CD4-positive, alpha-beta T cell (primary cell): ENCODE measurements at regions not wholly inside any gene's neighbourhood (a gene's known extent, or its start where the extent isn't known, plus 50 kb on each side); places are given as distances from the start of the nearest gene placed in this dataset.

Experiments
- ATAC-seq: fragments of 200-7000 bp; cut with Tn5 transposase; one replicate; pipeline ENCODE4 v1.10.0; 2022; ENCODE audit warnings: mild to moderate bottlenecking; ENCODE audit not compliant: poor library complexity
- CTCF ChIA-PET: fragments of 350-600 bp; sonication (Branson Sonifier 250); formaldehyde crosslinking; loops from one replicate; lab custom pipeline; 2021; ENCODE audit warnings: antibody characterized with exemption, inconsistent platforms; lab: Charles Lee
- POLR2A ChIA-PET: fragments of 350-600 bp; sonication (Branson Sonifier 250); formaldehyde crosslinking; loops from one replicate; lab custom pipeline; 2021; ENCODE audit warnings: antibody characterized with exemption, inconsistent platforms; lab: Charles Lee
- DNase-seq, 14 experiments: peaks; one replicate each; pipeline ENCODE4 v3.0.0-alpha.2; 2013 to 2020; ENCODE audit warnings: mixed read lengths in 2 of 14
- H3K27ac ChIP-seq, 2 donors: one replicate each; pipeline versions ENCODE4 v1.5.1 to v1.7.0; 2013; ENCODE audit warnings: low read length in 2 of 2, low read depth in 1 of 2, mild to moderate bottlenecking in 1 of 2
- H3K27me3 ChIP-seq, 2 experiments: 1 replicate in 1 of 2; 2 replicates in 1 of 2; pipeline versions ENCODE4 v1.6.1 to v1.7.0; 2013; ENCODE audit warnings: low read length in 2 of 2, control low read depth in 1 of 2, mild to moderate bottlenecking in 1 of 2, moderate library complexity in 1 of 2; ENCODE audit not compliant: insufficient read depth in 2 of 2, control insufficient read depth in 1 of 2
- H3K36me3 ChIP-seq: one replicate; pipeline ENCODE4 v1.6.1; 2013; ENCODE audit warnings: low read length, control low read depth; ENCODE audit not compliant: insufficient read depth
- H3K4me1 ChIP-seq: one replicate; pipeline ENCODE4 v1.6.1; 2013; ENCODE audit warnings: low read length, control low read depth; ENCODE audit not compliant: insufficient read depth
- H3K4me3 ChIP-seq: one replicate; pipeline ENCODE4 v1.5.1; 2013; ENCODE audit warnings: mild to moderate bottlenecking, low read length, moderate library complexity
- H3K9me3 ChIP-seq, 2 experiments: 1 replicate in 1 of 2; 2 replicates in 1 of 2; pipeline versions ENCODE4 v1.6.1 to v1.7.0; 2013; ENCODE audit warnings: low read length in 2 of 2, mild to moderate bottlenecking in 2 of 2, control low read depth in 1 of 2, moderate library complexity in 1 of 2; ENCODE audit not compliant: control insufficient read depth in 1 of 2, insufficient read depth in 1 of 2
- H3K27ac Mint-ChIP-seq: one replicate; pipeline ENCODE4 v1.8.0; 2020; ENCODE audit warnings: mixed read lengths
- H3K27me3 Mint-ChIP-seq: one replicate; pipeline ENCODE4 v1.8.0; 2021; ENCODE audit warnings: mixed read lengths
- H3K36me3 Mint-ChIP-seq: one replicate; pipeline ENCODE4 v1.8.0; 2021; ENCODE audit warnings: low read depth, mixed read lengths
- H3K4me1 Mint-ChIP-seq: one replicate; pipeline ENCODE4 v1.8.0; 2021; ENCODE audit warnings: low read depth, mixed read lengths
- H3K4me3 Mint-ChIP-seq: one replicate; pipeline ENCODE4 v1.8.0; 2020; ENCODE audit warnings: mild to moderate bottlenecking, mixed read lengths
- H3K9me3 Mint-ChIP-seq: one replicate; pipeline ENCODE4 v1.8.0; 2020; ENCODE audit warnings: mixed read lengths
- CTCF ChIP-seq: fragments of 200-600 bp; IDR thresholded peaks from one replicate; pipeline ENCODE4 v1.8.0; 2022; ENCODE audit warnings: antibody characterized with exemption, mild to moderate bottlenecking
- intact Hi-C, 2 experiments: fragments of 100-400 bp; cut with DNase I in 1 of 2; cut with micrococcal nuclease in 1 of 2; formaldehyde crosslinking; loops; one replicate each; pipeline versions ENCODE4 v1.15.1 to v1.9.0; 2023 to 2025; cut with DNase I, micrococcal nuclease

DNA sequence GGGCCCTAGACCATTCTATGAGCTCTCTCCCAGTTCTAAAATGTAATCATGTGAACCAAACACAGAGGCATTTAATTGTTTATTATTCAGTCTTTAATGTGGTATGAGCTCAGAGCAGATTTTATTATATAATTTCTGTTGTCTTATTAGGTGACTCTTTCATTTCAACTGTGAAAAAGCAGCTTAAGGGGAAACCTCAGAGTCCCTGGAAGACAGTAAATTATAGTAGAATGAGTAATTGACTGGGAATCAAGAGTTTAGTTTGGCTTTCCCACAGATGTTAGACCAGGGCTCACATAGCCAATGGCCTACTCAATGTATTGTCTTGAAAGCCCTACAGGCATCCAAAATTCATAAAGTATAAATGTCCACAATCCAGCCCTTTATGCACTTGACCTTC, 390.4 kb upstream of the SLC35B3 start:
- no peak for ATAC-seq
- no peaks in the 10 kb centered on the region for H3K4me1 Mint-ChIP-seq
- no peak overlapping the region for H3K4me3 ChIP-seq
- no peaks in the 10 kb centered on the region for H3K27me3 Mint-ChIP-seq
- DNase-seq, result no peak
- no peak overlapping the region for H3K27ac ChIP-seq
- no peaks in the 10 kb centered on the region for H3K9me3 Mint-ChIP-seq
- no peak overlapping the region for H3K27ac Mint-ChIP-seq
- no peaks in the 10 kb centered on the region for H3K36me3 Mint-ChIP-seq
- no peaks in the 10 kb centered on the region for H3K4me1 ChIP-seq
- H3K36me3 ChIP-seq, result no peaks in the 10 kb centered on the region
- POLR2A ChIA-PET, result no interaction called here
- CTCF ChIA-PET, result no interaction called here
- TF ChIP-seq CTCF, result no peak
- intact Hi-C loops, result no loop called here
- no peaks in the 10 kb centered on the region for H3K27me3 ChIP-seq
- no peaks in the 10 kb centered on the region for H3K9me3 ChIP-seq
- H3K4me3 Mint-ChIP-seq, result no peak overlapping the region

DNA sequence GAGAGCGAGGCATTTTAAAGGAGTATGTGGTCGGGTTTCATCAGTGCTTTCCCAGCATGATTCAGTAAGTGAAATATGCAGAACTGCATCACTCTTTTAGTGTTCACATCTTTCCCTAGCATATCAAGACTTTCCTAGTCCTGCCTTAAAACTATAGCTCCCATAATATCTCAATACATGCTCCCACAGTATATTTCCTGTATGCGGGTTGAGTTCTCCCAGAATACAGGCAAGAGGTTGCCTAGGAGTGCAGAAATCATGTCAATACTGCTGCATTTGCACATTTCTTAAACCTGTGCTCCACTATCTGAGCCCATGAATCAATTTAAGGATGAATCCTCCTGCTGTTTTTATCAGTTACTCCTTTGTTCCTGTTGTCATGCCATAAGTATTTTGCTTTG, 386.6 kb upstream of the SLC35B3 start:
- no peak for ATAC-seq

DNA sequence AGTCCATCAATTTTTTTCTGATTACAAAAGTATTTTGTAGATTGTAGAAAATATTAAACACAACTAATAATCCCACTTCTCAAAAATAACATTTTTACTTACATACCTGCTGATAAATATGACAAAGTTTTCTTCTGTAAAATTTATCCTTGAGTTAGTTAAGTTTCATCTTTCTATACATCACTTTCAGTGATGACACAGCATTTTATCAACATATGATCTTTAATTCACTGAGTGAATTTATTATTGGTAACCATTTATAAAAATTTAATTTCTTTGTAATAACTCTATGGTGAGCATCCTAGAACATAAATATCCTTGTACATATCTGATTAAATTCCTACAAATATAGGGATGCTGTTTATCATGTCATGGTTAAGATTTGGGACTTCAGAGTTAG, 385.0 kb upstream of the SLC35B3 start:
- intact Hi-C loops, result no loop called here
- peaks cover 0 to 3% of the 10 kb centered on the region in 2 experiments for H3K9me3 ChIP-seq
- no peak for ATAC-seq

More for the DNA sequence above, 386.6 kb upstream of the SLC35B3 start:
- Mint-ChIP-seq H3K27me3 (no peaks in the 10 kb centered on the region), H3K4me3 (no peak overlapping the region), H3K4me1 (no peaks in the 10 kb centered on the region), H3K36me3 (no peaks in the 10 kb centered on the region), H3K9me3 (peaks cover 3% of the 10 kb centered on the region), H3K27ac (no peak overlapping the region)
- ChIA-PET POLR2A (no interaction called here), CTCF (no interaction called here)
- H3K27ac ChIP-seq, result no peak overlapping the region
- no peaks in the 10 kb centered on the region for H3K27me3 ChIP-seq
- no peak for TF ChIP-seq CTCF
- no peak overlapping the region for H3K4me3 ChIP-seq
- no peaks in the 10 kb centered on the region for H3K36me3 ChIP-seq
- intact Hi-C loops, result no loop called here
- DNase-seq, result no peak
- H3K4me1 ChIP-seq, result no peaks in the 10 kb centered on the region
- H3K9me3 ChIP-seq, result peaks cover 0 to 3% of the 10 kb centered on the region in 2 experiments

More for the DNA sequence above, 385.0 kb upstream of the SLC35B3 start:
- peaks cover 3% of the 10 kb centered on the region for H3K9me3 Mint-ChIP-seq
- no peaks in the 10 kb centered on the region for H3K27me3 Mint-ChIP-seq
- H3K36me3 ChIP-seq, result no peaks in the 10 kb centered on the region
- H3K27ac Mint-ChIP-seq, result no peak overlapping the region
- no peak overlapping the region for H3K27ac ChIP-seq
- no peak for TF ChIP-seq CTCF
- no peaks in the 10 kb centered on the region for H3K4me1 Mint-ChIP-seq
- no peak overlapping the region for H3K4me3 ChIP-seq
- no peak for DNase-seq
- no peaks in the 10 kb centered on the region for H3K36me3 Mint-ChIP-seq
- ChIA-PET POLR2A (no interaction called here), CTCF (no interaction called here)
- no peaks in the 10 kb centered on the region for H3K27me3 ChIP-seq
- no peak overlapping the region for H3K4me3 Mint-ChIP-seq
- no peaks in the 10 kb centered on the region for H3K4me1 ChIP-seq
